ENCODE measurements at regions not wholly inside any gene's neighbourhood (a gene's known extent, or its start where the extent isn't known, plus 50 kb on each side); places are given as distances from the start of the nearest gene placed in this dataset.
"Not testable (repeated sequence)": the region's sequence is repeated elsewhere in the genome, so short reads cannot be mapped to it uniquely, and the experiment has no call there.

DNA sequence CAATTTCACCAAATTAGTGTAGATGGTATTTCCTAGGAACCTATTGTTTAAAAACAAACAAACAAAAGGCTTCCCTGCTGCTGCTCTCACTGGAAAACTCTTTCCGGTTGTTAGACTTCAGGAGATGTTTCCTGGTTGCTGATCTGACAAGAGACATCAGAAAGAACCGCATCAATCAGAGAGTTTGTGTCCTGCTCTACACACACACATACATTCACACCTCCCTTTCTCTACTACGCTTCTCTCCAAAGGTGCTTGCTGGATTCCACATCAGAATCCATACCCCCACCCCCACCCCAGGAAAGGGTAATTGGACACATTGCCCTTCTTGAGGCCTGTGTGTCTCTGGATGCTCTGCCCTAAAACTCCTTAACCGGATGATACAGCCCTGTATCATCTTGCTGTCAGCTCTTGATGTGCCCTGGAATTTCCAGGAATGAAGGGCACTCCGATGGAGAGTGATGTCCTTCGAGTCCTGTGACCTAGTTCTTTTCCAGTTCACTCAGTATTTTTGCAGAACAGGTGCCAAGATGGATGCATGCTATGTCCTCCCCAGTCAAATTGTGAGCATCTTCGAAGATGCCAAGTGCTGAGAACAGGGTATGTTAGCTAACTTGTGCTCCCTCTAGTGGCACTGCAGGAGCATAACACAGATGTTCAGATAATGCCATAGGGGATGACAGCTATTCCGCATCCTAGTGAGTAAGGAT, 113.7 kb upstream of the SLC35F3 start:
- DNase-seq: peak; percentile 11

DNA sequence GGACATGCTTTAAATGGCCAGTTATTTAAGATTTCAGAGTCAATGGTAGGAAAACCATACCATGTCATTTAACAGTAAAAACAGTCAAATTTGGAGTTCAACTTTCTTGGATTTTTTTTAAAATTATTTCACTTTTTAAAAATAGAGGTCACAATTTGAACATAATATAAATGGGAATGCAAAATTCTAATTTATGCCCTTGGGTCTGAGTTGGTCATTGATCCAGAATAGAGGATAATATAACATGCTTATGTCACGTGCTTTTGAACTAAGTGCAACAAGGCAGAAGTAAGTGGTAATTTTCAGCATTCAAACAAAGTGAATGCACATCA, 113.1 kb upstream of the SLC35F3 start:
- no peak for DNase-seq

DNA sequence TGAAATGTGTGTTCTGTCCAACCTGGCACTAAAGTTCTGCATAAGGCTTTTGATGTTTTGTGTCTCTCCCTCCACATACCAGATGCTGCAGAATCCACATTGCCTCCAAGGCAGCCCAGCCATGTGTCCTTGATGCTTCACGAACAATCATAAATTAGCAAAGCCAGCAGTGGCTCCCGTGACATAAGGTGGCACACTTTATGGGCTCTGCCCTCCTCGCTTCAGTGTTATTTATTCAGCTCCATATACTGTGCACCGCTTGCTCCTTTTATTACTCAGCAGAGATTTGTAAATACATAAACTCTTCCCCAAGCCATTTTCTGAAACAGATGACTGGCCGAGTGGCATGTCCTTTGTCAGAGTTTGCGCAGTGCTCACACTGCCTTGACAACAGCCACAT, 112.8 kb upstream of the SLC35F3 start:
- DNase-seq: no peak

DNA sequence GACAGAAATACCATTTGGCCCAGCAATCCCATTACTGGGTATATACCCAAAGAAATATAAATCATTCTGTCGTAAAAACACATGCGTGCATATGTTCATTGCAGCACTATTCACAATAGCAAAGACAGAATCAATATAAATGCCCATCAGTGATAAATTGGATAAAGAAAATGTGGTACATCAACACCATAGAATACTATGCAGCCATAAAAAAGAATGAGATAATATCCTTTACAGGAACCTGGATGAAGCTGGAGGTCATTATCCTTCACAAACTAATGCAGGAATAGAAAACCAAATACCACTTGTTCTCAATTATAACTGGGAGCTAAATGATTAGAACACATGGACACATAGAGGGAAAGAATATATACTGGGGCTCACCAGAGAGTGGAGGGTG, 109.6 kb upstream of the SLC35F3 start:
- no peak for DNase-seq

DNA sequence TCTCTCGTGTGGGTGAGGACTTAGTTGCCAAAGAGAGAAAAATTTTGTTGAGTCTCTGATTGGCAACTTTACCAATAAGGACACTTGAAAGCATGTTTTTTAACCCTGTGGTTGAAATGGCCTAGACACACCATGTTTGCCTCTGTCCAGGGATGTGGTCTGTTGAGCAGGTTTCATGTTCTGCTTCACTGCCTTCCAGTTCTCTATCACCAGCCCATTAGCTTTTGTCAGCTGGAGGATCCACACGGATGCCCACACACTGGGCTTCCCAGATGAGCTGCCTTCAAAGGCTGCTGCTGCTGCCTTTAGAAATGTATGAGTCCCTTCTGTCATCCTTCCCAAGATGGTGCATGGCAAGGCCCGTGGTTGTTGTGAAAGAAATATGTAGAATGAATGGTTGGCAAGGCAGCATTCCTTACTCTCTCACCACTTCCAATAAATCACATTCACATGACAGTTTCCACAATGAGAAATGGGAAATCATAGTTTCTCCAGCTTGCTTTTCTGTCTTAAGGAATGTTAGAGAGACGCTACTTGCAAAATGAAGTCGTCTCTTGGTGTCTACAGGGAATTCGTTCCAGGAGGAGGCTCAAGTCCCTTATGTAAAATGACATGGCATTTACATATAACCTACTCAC, 108.2 kb upstream of the SLC35F3 start:
- no peak for DNase-seq

DNA sequence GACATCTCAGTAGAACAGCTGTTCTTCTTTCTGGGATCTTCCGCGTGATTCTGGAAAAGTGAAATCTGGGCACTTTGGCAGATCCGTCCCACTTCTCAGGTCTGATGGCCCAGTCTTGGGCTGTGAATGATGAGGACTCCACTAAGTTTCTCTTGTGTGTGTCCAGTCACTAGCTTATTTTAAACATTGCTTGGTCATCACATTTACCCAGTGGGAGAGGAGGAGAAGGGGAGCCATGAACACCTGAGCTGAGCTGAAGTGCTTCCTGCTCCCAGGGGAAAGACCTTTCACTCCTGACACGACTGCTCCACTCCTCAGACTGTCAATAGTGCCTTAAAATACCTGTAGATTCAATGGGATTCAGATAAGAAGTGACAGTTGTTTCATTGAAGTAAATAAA, 101.9 kb upstream of the SLC35F3 start:
- DNase-seq: no peak

DNA sequence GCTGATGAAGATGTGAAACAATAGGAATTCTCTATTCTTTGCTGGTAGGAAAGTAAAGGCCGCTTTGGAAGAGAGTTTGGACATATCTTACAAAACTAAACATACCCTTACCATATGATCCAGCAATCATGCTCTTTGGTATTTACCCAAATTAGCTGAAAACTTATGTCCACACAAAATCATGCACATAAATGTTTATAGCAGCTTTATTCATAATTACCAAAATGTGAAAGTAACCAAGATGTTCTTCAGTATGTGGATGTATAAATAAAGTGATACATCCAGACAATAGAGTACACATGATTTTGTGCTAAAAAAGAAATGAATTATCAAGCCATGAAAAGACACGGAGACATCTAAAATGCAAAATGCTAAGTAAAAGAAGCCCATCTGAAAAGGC, 98.7 kb upstream of the SLC35F3 start:
- DNase-seq: no peak

DNA sequence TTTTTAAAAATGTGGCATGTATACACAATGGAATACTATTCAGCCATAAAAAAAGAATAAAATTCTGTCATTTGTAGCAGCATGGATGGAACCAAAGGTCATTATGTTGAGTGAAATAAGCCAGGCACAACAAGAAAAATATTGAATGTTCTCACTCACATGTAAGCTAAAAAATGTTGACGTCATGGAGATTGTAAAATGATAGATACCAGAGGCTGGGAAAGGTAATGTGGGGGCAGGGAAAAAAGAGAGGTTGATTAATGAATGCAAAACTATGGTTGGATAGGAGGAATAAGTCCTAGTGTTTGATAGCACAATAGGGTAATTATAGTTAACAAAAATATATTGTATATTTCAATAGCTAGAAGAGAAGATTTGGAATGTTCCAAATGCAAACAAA, 89.1 kb upstream of the SLC35F3 start:
- no peak for DNase-seq

DNA sequence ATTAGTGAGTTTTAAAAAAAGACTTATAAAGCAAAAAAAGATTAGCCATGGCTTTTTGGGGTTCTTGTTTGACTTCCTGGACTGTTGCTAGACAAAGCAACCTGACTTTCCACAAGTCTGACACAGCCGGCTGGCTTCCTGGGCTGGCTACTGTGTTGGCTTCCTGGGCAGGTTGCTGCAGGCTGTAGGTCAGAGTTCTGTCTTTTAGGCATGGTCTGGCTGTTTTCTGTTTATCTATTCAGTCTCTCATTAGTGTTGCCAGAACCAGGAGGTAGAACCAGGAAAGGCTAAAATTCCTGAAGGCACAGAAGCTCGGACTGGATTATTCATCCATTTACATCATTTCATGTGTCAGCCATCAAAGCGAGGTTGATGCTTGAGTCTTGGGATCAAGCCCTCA, 88.6 kb upstream of the SLC35F3 start:
- DNase-seq: no peak

DNA sequence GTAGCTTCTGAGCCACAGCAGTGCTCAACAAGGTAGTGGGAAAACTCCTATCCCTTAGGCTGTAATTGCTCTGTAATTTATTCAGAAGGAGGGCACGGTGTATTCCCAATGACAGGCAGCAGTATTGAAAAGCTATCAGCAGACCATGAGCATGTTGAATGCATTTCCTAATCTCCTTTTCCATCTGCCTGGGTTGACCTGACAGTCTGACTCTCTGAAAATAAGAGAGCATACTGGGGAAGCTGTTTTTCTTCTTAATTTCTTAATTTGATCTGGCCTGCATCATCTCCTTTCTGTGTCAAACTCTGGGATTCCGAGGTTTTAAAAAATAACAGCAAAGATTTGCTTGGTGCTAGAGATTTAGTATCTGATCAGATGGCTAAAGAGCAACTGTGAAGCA, 88.1 kb upstream of the SLC35F3 start:
- no peak for DNase-seq

DNA sequence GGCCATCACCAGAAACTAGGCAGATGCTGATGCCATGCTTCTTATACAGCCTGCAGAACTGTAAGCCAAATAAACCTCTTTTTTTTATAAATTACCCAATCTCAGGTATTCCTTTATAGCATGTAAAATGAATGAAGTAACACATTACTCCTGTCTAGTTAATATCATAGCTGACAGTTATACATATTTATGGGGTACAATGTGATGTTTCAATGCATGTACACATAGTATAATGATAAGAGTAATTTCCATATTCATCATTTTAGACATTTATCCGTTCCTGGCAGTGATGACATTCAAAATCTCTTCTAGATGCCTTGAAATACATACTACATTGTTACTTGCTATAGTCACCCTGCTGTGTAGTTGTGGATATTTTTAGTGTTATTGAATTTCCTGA, 85.4 kb upstream of the SLC35F3 start:
- DNase-seq: no peak

DNA sequence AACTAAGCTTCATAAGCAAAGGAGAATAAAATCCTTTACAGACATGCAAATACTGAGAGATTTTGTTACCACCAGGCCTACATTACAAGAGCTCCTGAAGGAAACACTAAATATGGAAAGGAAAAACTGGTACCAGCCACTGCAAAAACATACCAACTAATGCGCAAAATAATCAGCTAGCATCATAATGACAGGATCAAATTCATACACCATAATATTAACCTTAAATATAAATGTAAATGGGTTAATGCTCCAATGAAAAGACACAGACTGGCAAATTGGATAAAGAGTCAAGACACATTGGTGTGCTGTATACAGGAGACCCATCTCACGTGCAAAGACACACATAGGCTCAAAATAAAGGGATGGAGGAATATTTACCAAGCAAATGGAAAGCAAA, 80.3 kb upstream of the SLC35F3 start:
- not testable (repeated sequence) for DNase-seq

DNA sequence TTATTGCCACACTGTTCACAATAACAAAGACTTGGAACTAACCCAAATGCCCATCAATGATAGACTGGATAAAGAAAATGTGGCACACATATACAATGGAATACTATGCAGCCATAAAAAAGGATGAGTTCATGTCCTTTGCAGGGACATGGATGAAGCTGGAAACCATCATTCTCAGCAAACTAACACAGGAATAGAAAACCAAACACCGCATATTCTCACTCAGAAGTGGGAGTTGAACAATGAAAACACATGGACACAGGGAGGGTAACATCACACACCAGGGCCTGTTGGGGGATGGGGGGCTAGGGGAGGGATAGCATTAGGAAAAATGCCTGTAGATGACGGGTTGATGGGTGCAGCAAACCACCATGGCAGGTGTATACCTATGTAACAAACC, 76.5 kb upstream of the SLC35F3 start:
- not testable (repeated sequence) for DNase-seq

DNA sequence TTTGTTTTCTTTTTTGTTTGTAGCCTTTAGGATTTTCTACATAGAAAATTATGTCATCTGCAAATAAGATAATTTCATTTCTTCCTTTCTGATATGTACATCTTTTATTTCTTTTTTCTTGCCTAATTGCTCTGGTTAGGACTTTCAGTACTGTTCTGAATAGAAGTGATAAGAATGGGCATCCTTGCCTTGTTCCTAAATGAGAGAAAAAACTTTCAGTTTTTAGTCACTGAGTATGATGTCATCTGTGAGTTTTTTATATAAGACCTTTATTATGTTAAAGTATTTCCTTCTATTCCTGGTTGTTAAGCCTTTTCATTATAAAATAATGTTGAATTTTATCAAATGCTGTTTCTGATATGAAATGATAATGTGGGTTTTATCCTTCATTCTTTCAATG, 76.0 kb upstream of the SLC35F3 start:
- DNase-seq: no peak

DNA sequence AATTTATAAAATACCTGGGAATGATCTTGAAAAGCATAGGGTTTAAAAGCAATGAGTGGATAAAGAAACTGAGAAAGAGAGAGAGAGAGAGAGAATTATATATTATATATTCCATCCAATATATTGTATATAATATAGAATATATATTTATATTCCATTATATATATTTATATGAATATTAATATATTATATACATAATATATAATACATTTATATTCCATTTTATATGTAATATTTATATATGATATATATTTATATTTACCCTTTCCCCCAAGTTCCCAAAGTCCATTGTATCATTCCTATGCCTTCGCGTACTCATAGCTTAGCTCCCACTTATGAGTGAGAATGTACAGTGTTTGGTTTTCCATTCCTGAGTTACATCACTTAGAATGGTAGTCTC, 69.9 kb upstream of the SLC35F3 start:
- DNase-seq: no peak

DNA sequence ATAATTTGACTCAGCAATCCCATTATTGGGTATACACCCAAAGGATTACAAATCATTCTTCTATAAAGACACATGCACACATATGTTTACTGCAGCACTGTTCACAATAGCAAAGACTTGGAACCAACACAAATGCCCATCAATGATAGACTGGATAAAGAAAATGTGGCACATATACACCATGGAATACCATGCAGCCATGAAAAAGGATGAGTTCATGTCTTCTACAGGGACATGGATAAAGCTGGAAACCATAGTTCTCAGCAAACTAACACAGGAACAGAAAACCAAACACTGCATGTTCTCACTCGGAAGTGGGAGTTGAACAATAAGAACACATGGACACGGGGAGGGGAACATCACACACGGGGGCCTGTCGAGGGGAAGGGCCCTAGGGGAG, 66.3 kb upstream of the SLC35F3 start:
- not testable (repeated sequence) for DNase-seq

DNA sequence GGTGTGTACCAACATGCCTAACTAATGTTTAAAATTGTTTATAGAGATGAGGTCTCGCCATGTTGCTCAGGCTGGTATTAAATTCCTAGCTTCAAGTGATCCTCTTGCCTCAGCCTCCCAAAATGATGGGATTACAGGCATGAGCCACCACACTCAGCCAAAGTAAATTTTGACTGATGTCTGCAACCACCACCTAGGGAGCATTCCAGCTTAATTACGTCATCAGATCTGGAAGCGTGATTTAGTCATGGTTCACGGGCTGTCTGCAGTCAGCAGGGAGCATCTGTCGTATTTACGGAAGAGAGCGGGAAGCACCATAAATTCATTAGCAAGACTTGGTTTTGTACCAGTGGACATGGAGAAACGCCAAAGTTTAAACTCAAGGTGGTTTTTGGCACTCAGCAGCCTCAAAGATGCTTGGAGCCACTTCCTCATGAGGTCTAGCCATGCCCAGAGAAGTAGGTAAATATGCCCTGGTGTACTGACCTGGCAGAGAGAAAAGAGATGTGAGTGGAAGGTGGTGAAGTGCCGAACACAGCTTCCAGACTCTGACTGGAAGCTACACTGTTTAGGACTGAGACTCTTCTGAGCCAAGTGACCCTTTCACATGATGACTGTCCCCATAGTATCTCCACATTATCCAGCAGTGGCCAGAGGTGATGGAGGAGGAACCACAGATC, 60.8 kb upstream of the SLC35F3 start:
- DNase-seq: no peak

DNA sequence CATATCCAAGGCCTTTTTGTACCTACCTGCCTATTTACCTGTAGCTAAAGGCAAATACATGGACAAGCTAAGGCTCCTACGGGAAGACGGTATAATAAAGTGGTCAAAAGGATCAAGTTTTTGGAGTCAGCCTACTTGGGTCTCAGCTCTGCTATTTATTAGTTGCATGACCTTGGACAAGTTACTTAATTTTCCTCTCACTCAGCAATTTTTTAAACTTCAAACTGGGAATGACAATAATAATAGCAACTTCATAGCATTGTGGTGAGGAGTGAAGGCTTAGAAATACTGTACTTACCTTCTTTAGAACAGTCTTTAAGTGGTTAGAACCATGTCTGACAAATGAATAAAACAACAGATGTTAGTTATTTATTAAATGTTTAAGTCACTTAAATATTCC, 60.2 kb upstream of the SLC35F3 start:
- DNase-seq: no peak

DNA sequence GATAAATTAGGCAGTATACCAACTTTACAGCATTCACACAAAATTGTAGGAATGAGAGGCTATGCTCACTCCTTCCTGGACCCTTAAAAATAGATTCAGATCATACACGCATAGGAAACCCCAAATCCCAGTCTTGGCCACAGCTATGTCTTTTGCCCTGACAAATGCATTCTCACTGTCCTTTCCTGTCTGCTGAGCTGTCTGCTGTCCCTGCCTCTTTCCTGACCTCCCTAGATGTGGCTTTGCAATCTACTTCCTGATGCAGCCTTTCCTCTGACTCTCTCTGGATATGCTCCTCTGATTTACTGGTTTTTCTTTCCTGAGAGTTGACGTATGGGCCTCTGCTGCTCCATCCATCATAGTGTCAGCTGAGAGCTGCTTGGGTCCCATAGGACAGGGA, 59.8 kb upstream of the SLC35F3 start:
- no peak for DNase-seq

Measured in NCI-H1436 treated with DMSO at 0.1 percent for 48 hours (cell line).